ENCODE measurements at regions not wholly inside any gene's neighbourhood (a gene's known extent, or its start where the extent isn't known, plus 50 kb on each side); places are given as distances from the start of the nearest gene placed in this dataset.

GRCh38 chr4:30443289-30443688 lies 276.9 kb upstream of the PCDH7 start:
- TF ChIP-seq, protein P1, sequence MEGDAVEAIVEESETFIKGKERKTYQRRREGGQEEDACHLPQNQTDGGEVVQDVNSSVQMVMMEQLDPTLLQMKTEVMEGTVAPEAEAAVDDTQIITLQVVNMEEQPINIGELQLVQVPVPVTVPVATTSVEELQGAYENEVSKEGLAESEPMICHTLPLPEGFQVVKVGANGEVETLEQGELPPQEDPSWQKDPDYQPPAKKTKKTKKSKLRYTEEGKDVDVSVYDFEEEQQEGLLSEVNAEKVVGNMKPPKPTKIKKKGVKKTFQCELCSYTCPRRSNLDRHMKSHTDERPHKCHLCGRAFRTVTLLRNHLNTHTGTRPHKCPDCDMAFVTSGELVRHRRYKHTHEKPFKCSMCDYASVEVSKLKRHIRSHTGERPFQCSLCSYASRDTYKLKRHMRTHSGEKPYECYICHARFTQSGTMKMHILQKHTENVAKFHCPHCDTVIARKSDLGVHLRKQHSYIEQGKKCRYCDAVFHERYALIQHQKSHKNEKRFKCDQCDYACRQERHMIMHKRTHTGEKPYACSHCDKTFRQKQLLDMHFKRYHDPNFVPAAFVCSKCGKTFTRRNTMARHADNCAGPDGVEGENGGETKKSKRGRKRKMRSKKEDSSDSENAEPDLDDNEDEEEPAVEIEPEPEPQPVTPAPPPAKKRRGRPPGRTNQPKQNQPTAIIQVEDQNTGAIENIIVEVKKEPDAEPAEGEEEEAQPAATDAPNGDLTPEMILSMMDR (IDR thresholded peaks at IDR 0.05; ENCODE audit: insufficient read depth, low read depth, low read length) = no peak
- no peak overlapping the region for H3K4me3 ChIP-seq (ENCODE audit: low read depth, low read length)
- no peak for DNase-seq (ENCODE audit: low read depth)

DNA sequence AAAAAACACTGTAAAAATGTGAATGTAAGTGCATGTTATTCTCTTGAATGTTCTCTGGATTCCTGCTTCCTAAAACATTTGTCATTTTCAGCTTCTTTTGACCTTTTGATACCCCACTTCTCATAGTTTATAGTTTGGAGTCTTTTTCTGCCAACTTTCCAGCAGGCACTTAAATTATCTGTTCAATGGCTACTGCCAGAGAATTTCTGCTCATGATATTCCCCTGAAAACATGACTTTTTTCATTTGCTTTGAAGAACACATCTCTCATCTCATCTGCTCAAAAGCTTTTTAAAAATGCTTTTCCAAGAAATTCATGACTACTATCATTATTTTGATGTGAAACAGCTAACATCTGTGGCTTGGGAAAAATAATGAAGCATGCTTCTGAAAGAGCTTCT lies 269.7 kb upstream of the PCDH7 start:
- no peak for DNase-seq (ENCODE audit: low read depth)
- H3K4me3 ChIP-seq (ENCODE audit: low read depth, low read length) = no peak overlapping the region
- TF ChIP-seq, protein P1 (IDR thresholded peaks at IDR 0.05; ENCODE audit: insufficient read depth, low read depth, low read length) = no peak

DNA sequence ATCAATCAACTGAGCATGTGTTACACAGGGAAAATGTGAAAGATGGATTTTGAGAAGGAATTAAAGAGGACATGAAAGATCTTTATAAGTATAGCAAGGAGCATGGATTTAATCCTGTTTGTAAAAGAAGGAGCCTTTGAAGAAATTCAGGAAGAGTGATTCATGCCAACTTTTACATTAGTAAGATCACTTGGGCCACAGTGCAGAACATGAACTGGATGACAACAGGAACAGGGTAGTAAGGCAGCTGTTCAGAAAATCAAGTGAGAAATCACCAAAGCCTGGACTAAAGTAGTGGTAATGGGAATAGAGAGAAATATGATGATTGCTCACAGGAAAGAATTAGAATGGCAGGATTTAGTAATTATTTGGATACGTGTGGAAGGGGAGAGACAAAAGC lies 265.7 kb upstream of the PCDH7 start:
- no peak for DNase-seq (ENCODE audit: low read depth)
- TF ChIP-seq, protein P1 (IDR thresholded peaks at IDR 0.05; ENCODE audit: insufficient read depth, low read depth, low read length) = no peak

GRCh38 chr4:30456716-30457115 lies 263.5 kb upstream of the PCDH7 start:
- no peak overlapping the region for H3K4me3 ChIP-seq (ENCODE audit: low read depth, low read length)
- DNase-seq (ENCODE audit: low read depth) = no peak
- TF ChIP-seq, protein P1 (IDR thresholded peaks at IDR 0.05; ENCODE audit: insufficient read depth, low read depth, low read length) = no peak

More for the DNA sequence above, 265.7 kb upstream of the PCDH7 start:
- H3K4me3 ChIP-seq (ENCODE audit: low read depth, low read length) = no peak overlapping the region

GRCh38 chr4:30460818-30461217 lies 259.4 kb upstream of the PCDH7 start:
- DNase-seq (ENCODE audit: low read depth) = no peak
- no peak overlapping the region for H3K4me3 ChIP-seq (ENCODE audit: low read depth, low read length)
- TF ChIP-seq, protein P1 (IDR thresholded peaks at IDR 0.05; ENCODE audit: insufficient read depth, low read depth, low read length) = no peak

DNA sequence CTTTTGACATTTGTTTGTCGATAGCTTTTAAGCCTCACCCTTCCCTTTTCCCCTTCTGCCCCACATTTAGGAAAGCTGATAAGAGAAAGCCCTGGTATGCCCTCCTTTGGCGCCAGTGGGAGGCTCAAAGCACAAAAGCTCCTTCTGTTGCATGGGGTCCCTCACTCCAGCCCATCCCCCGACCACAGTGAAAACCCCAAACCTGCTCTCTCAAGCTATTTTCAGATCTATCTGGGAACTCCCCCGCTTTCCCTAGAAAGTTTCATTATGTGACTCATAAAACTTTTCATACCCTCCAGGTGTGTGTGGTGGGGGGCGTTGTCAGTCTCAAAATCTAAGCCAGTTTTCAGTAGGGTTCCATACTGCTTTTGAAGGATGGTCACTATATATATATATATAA lies 259.0 kb upstream of the PCDH7 start:
- DNase-seq (ENCODE audit: low read depth) = no peak
- no peak overlapping the region for H3K4me3 ChIP-seq (ENCODE audit: low read depth, low read length)
- TF ChIP-seq, protein P1 (IDR thresholded peaks at IDR 0.05; ENCODE audit: insufficient read depth, low read depth, low read length) = no peak

- DNase-seq (ENCODE audit: low read depth) = no peak
- TF ChIP-seq, protein P1 (IDR thresholded peaks at IDR 0.05; ENCODE audit: insufficient read depth, low read depth, low read length) = no peak
- H3K4me3 ChIP-seq (ENCODE audit: low read depth, low read length) = no peak overlapping the region
These were observed 257.6 kb upstream of the PCDH7 start for GRCh38 chr4:30462445-30463090.
